ENCODE measurements at regions not wholly inside any gene's neighbourhood (a gene's known extent, or its start where the extent isn't known, plus 50 kb on each side); places are given as distances from the start of the nearest gene placed in this dataset.

- peaks cover 3% of the 10 kb centered on the region for H3K9me3 Mint-ChIP-seq (ENCODE audit: low read depth)
- H3K36me3 Mint-ChIP-seq (ENCODE audit: low read depth): no peaks in the 10 kb centered on the region
- no peak overlapping the region for H3K4me3 Mint-ChIP-seq (ENCODE audit: unreplicated experiment)
- H3K4me1 Mint-ChIP-seq (ENCODE audit: low read depth): peaks cover 64% of the 10 kb centered on the region
- no peaks in the 10 kb centered on the region for H3K27me3 Mint-ChIP-seq (ENCODE audit: low read depth)
- no peak for DNase-seq (ENCODE audit: low spot score)
- peak overlapping the region; percentile 57 for H3K27ac Mint-ChIP-seq (ENCODE audit: unreplicated experiment)
- TF ChIP-seq CTCF (IDR thresholded peaks at IDR 0.05): peak; percentile 79
These were observed 214.9 kb upstream of the HMGA2 start for GRCh38 chr12:65609359-65609771.

GRCh38 chr12:65611396-65611795 is 212.9 kb upstream of the HMGA2 start:
- TF ChIP-seq CTCF (IDR thresholded peaks at IDR 0.05): no peak
- no peak for DNase-seq (ENCODE audit: low spot score)
- Mint-ChIP-seq H3K4me3 (ENCODE audit: unreplicated experiment) (no peak overlapping the region), H3K4me1 (ENCODE audit: low read depth) (peaks cover 63% of the 10 kb centered on the region), H3K27me3 (ENCODE audit: low read depth) (no peaks in the 10 kb centered on the region), H3K9me3 (ENCODE audit: low read depth) (peaks cover 3% of the 10 kb centered on the region), H3K27ac (ENCODE audit: unreplicated experiment) (no peak overlapping the region), H3K36me3 (ENCODE audit: low read depth) (no peaks in the 10 kb centered on the region)

GRCh38 chr12:65612440-65612839 is 211.8 kb upstream of the HMGA2 start:
- DNase-seq (ENCODE audit: low spot score): no peak
- Mint-ChIP-seq H3K27me3 (ENCODE audit: low read depth) (no peaks in the 10 kb centered on the region), H3K27ac (ENCODE audit: unreplicated experiment) (no peak overlapping the region), H3K36me3 (ENCODE audit: low read depth) (no peaks in the 10 kb centered on the region), H3K9me3 (ENCODE audit: low read depth) (peaks cover 3% of the 10 kb centered on the region), H3K4me3 (ENCODE audit: unreplicated experiment) (peak overlapping the region; percentile 45), H3K4me1 (ENCODE audit: low read depth) (peaks cover 57% of the 10 kb centered on the region)
- TF ChIP-seq CTCF (IDR thresholded peaks at IDR 0.05): no peak

- no peak overlapping the region for H3K4me3 Mint-ChIP-seq (ENCODE audit: unreplicated experiment)
- no peaks in the 10 kb centered on the region for H3K27me3 Mint-ChIP-seq (ENCODE audit: low read depth)
- H3K9me3 Mint-ChIP-seq (ENCODE audit: low read depth): no peaks in the 10 kb centered on the region
- no peak overlapping the region for H3K27ac Mint-ChIP-seq (ENCODE audit: unreplicated experiment)
- H3K36me3 Mint-ChIP-seq (ENCODE audit: low read depth): no peaks in the 10 kb centered on the region
- DNase-seq (ENCODE audit: low spot score): no peak
- no peak for TF ChIP-seq CTCF (IDR thresholded peaks at IDR 0.05)
- H3K4me1 Mint-ChIP-seq (ENCODE audit: low read depth): peaks cover 46% of the 10 kb centered on the region
These were observed 210.6 kb upstream of the HMGA2 start for GRCh38 chr12:65613692-65614091.

GRCh38 chr12:65614259-65614889 is 209.9 kb upstream of the HMGA2 start:
- no peak overlapping the region for H3K4me3 Mint-ChIP-seq (ENCODE audit: unreplicated experiment)
- no peaks in the 10 kb centered on the region for H3K27me3 Mint-ChIP-seq (ENCODE audit: low read depth)
- peaks cover 39% of the 10 kb centered on the region for H3K4me1 Mint-ChIP-seq (ENCODE audit: low read depth)
- DNase-seq (ENCODE audit: low spot score): no peak
- no peak overlapping the region for H3K27ac Mint-ChIP-seq (ENCODE audit: unreplicated experiment)
- no peak for TF ChIP-seq CTCF (IDR thresholded peaks at IDR 0.05)
- H3K9me3 Mint-ChIP-seq (ENCODE audit: low read depth): no peaks in the 10 kb centered on the region
- no peaks in the 10 kb centered on the region for H3K36me3 Mint-ChIP-seq (ENCODE audit: low read depth)

All from chondrocyte (in vitro differentiated cells).